HK-2 (cell line): ENCODE measurements at regions not wholly inside any gene's neighbourhood (a gene's known extent, or its start where the extent isn't known, plus 50 kb on each side); places are given as distances from the start of the nearest gene placed in this dataset.

ENCODE experiments used
- DNase-seq: peaks from one replicate; pipeline ENCODE4 v3.0.0-alpha.2; 2018; ENCODE audit not compliant: unreplicated experiment

- no peak for DNase-seq
Measured at GRCh38 chr9:135219676-135220600, 132.5 kb downstream of the OLFM1 start.

- no peak for DNase-seq
Measured at GRCh38 chr9:135220601-135221575, 133.4 kb downstream of the OLFM1 start.

- DNase-seq, result no peak
Measured at GRCh38 chr9:135221576-135221950, 134.1 kb downstream of the OLFM1 start.

DNA sequence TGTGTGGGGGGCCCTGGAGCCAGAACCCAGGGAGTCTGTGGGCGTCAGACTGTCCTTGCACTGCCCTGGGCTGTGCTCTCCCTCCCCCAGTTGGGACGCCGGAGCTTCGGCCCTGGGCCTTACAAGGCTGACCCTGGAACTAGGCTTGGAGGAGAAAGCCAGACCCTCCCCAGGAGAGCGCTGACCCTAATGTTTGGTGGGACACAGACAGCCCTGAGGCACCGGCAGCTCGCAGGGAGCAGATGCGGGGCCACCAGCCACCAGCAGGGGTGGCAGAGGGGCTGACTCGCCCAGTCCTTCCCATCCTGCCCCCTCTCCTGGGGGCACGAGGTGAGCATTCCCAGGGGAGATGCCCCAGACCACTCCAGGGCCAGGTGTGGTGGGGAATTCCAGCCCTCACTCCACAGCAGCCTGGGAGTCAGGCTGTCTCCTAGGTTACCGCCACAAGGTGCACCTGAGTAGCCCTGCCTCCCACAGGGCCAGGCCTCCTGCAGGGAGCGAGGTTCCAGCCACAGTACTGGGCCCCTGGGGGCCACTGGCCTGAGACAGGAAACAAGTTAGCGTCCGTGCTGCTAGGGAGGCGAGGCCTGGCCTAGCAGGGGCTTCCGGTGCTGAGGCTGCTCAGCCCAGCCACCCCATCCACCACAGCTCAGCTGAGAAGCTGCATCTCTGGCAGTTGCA lies 134.6 kb downstream of the OLFM1 start:
- no peak for DNase-seq

DNA sequence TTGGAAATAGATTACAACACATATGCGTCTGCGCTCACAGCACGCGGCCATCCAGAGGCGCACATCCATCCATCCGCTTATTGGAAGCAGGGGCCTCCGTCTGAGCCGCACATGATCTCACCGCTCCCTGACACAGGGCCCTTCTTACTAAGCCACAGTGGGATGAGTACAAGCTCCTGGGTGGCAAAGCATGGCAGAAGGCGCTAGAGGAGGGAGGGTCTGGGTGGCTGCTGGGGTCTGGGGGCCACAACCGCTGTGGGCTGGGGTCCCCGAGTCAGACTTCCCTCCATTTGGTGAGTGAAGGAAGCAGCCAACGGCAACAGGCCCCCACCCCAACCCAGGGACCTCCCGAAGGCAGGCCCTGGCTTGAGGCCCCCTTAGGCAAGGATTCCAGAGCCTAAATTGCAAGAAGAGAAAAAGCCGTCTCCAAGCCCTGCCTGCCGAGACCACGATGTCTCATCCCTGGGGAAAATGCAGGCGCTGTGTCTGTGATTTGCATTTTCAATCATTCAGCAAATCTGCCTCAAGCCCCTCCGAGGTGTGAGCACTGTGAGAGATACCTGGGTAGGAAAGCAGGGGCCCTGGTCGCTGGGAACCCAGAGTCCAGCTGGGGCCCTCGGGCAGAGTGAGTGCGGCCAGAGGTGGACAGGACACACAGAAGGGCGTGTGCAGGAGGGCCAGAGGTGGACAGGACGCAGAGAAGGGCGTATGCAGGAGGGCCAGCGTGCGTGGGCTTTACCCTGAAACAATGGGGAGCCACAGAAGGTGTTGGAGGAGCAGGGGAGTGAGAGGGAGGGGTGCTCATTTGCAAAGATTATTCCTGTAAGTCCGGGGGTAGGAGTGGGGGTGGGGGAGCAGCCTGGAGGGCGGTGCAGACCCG lies 135.7 kb downstream of the OLFM1 start:
- DNase-seq, result no peak

GRCh38 chr9:135223831-135224230 lies 136.4 kb downstream of the OLFM1 start:
- no peak for DNase-seq

- no peak for DNase-seq
Measured at GRCh38 chr9:135224286-135224877, 136.9 kb downstream of the OLFM1 start.

DNA sequence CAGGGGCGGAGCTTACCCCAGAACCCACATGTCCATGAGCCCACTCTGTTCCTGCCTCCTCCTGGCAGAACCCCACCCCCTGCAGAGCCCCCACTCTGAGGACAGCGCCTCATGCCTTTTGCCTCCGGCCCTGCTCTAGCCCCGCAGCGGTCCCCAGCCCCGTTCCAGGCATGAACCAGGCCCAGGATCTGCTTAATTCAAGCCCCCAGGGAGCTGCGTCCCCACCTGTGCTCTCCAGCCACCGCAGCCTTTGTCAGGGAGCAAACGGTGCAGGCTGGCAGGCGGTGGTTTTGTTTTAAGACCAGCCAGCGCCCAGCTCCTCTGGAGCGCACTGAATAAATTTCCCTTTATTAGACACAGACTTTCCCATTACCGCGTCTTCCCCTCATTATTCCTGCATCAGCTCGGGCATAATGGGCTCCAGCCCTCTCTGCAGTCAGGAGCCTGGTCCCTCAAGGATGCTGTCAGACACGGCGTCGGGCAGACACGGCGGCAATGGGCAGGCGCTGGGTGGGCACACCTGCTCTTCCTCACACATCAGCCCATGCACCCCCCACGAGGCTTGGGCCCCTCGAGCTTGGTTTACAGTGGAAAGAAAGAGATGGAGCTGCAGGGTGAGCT lies 137.6 kb downstream of the OLFM1 start:
- no peak for DNase-seq

- no peak for DNase-seq
Measured at GRCh38 chr9:135225619-135226228, 138.3 kb downstream of the OLFM1 start.

DNA sequence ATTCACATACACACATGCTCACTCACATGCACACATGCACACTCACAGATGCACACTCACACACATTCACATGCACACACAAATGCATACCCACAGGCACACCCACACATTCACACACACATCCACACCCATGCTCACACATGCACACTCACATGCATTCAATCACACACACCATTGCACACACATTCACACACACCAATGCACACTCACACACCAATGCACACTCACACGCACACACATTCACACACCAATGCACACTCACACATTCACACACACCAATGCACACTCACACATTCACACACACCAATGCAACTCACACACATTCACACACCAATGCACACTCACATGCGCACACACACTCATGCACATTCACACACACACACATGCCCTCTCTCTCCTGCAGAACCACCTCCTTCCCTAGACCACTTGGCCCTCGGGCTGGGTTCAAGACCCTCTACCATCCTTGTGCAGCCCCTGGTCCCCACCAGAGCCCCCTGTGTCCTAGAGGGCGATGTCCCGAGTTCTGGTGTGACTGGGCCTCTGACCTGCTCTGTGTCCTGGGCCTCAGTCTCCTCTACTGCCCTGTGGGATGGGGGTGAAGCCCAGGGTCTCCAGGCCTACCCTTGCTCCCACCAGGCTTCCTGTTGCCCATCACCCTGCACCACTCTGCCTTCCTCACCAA lies 139.0 kb downstream of the OLFM1 start:
- no peak for DNase-seq

- DNase-seq, result no peak
Measured at GRCh38 chr9:135227641-135228251, 140.3 kb downstream of the OLFM1 start.

DNA sequence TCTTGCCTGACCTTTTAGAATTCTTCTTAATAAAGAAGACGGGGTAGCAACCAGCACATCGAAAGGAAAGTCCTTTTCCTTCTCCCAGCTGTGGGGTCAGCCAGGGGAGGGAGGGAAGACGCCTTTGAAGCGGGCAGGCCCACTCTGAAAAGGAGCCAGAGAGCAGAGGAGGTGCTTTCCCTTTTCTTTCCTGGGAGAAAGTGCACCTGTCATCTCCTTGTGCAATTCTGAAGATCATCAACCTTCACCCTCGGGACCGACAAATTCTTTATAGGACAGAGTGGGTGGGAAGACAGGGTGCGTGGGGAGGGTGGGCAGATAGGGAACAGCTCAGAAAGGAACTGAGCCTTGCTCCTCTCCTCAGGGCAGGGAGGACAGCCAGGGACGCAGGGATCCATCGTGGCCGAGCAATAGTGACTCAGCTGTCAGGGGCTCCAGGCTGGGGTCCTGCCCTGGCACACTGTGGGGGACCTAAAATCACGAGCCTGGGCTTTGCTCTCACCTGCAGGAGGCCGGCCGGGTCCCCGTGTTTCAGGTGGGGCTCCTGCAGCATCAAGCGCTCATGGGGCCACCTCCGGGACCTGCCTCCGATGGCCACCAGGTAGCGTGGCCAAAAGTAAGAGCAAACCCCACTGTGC lies 141.0 kb downstream of the OLFM1 start:
- DNase-seq, result no peak

DNA sequence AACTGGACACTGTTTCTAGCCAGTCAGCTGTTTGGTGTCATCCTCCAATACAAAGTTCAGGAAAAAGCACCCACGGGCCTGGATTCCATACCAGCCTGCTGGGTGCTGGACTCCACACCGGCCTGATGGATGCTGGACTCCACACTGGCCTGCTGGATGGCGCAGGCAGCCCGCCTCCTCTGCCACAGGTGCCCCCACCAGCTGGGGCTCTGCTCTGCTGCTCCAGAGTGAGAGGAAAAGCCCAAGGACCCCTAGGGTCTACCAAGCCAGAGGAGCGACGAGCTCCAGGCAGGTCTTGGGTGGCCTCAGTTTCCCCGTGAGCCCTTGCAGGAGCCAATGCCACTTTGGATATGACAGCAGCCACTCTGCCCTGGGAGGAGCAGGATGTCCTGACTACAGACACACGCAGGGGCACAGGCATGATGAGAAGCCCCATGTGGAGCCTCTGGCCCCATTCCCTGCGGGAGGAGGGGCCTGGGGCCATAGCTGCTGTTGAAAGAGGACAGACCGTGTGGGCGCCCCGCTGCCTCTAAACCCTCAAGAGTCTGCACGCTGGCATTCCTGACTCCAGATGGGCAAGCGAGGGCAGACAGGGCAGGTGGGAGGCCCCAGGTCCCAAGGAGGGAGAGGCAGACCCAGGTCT lies 141.6 kb downstream of the OLFM1 start:
- DNase-seq, result no peak

GRCh38 chr9:135229701-135230385 lies 142.4 kb downstream of the OLFM1 start:
- DNase-seq, result no peak

DNA sequence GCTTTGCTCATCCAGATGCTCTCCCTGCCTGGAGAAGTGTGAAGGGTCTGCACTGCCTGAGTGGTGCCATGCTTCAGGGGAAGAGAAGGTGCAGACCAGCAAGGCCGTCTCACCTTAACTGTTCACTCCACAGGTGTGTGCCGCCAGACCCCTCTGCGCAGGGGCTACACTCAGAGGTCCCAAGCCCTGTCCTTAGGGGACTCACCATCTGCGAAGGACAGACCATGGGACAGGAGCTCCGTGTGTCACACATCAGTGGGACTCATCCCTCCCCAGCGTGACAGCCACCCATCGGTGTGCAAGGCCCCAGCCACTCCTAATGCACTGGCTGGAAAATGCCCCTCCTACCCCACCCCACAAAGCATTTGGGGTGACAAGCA lies 142.9 kb downstream of the OLFM1 start:
- no peak for DNase-seq

- no peak for DNase-seq
Measured at GRCh38 chr9:135230817-135231520, 143.5 kb downstream of the OLFM1 start.
